Lower leg skin (tissue), 4 donors: ENCODE measurements at regions not wholly inside any gene's neighbourhood (a gene's known extent, or its start where the extent isn't known, plus 50 kb on each side); places are given as distances from the start of the nearest gene placed in this dataset.

Experiments
- DNase-seq, 2 donors: peaks; one replicate each; pipeline ENCODE4 v3.0.0-alpha.2; 2019; ENCODE audit warnings: low spot score in 2 of 2
- H3K4me3 ChIP-seq: fragments of 200-600 bp; sonication (generic); 2 replicates; pipeline ENCODE4 v1.5.1; 2017; ENCODE audit warnings: mild to moderate bottlenecking, low read depth; ENCODE audit not compliant: poor library complexity, severe bottlenecking
- CTCF ChIP-seq, 3 donors: fragments of 450-650 bp; IDR thresholded peaks; one replicate each; pipeline ENCODE4 v1.5.1; 2016; ENCODE audit warnings: antibody characterized with exemption in 3 of 3, mild to moderate bottlenecking in 3 of 3, moderate library complexity in 2 of 3
- POLR2A ChIP-seq, 2 donors: fragments of 450-650 bp; IDR thresholded peaks; one replicate each; pipeline ENCODE4 v1.6.1; 2016 to 2017; ENCODE audit warnings: antibody characterized with exemption in 2 of 2, mild to moderate bottlenecking in 1 of 2, moderate library complexity in 1 of 2
- WGBS, 2 donors: methylation state at CpG; one replicate each; pipeline ENCODE4 v1.1.5; 2018; 5-methylcytosine and 5-hydroxymethylcytosine counted together
- intact Hi-C: fragments of 100-400 bp; cut with DNase I; formaldehyde crosslinking; loops from one replicate; pipeline ENCODE4 v1.15.0; 2023; ENCODE audit warnings: low total_unique reads

- H3K4me3 ChIP-seq, result no peak overlapping the region
- intact Hi-C loops, result no loop called here
- no peak for TF ChIP-seq POLR2A (IDR thresholded peaks at IDR 0.05)
- no peak for TF ChIP-seq CTCF (IDR thresholded peaks at IDR 0.05)
- DNase-seq, result no peak
These were observed 1056.5 kb upstream of the CDH8 start for GRCh38 chr16:63092736-63093135.

GRCh38 chr16:63082101-63082500 lies 1045.9 kb upstream of the CDH8 start:
- WGBS, 2 donors, result 76 to 86% methylated on average over 2 of the region's 2 CpGs
- TF ChIP-seq CTCF (IDR thresholded peaks at IDR 0.05) (no peak), POLR2A (IDR thresholded peaks at IDR 0.05) (no peak)
- intact Hi-C loops, result no loop called here
- no peak for DNase-seq
- no peak overlapping the region for H3K4me3 ChIP-seq

GRCh38 chr16:63080746-63081145 lies 1044.5 kb upstream of the CDH8 start:
- TF ChIP-seq POLR2A (IDR thresholded peaks at IDR 0.05), result no peak
- TF ChIP-seq CTCF (IDR thresholded peaks at IDR 0.05), result no peak
- H3K4me3 ChIP-seq, result no peak overlapping the region
- WGBS, 2 donors, result 50 to 59% methylated on average over 1 of the region's 1 CpG
- intact Hi-C loops, result no loop called here
- no peak for DNase-seq

- intact Hi-C loops, result no loop called here
- no peak for TF ChIP-seq CTCF (IDR thresholded peaks at IDR 0.05)
- TF ChIP-seq POLR2A (IDR thresholded peaks at IDR 0.05), result no peak
These were observed 1032.8 kb upstream of the CDH8 start for GRCh38 chr16:63069047-63069446.

GRCh38 chr16:63067141-63067540 lies 1030.9 kb upstream of the CDH8 start:
- no peak for DNase-seq
- TF ChIP-seq CTCF (IDR thresholded peaks at IDR 0.05) (no peak), POLR2A (IDR thresholded peaks at IDR 0.05) (no peak)
- H3K4me3 ChIP-seq, result no peak overlapping the region
- intact Hi-C loops, result no loop called here

More at GRCh38 chr16:63069047-63069446, 1032.8 kb upstream of the CDH8 start:
- 62 to 66% methylated on average over 4 of the region's 4 CpGs for WGBS, 2 donors
- no peak overlapping the region for H3K4me3 ChIP-seq
- no peak for DNase-seq

- no peak overlapping the region for H3K4me3 ChIP-seq
- no peak for DNase-seq
- 70% methylated on average over 3 of the region's 3 CpGs for WGBS, 2 donors
- intact Hi-C loops, result no loop called here
- TF ChIP-seq CTCF (IDR thresholded peaks at IDR 0.05) (no peak), POLR2A (IDR thresholded peaks at IDR 0.05) (no peak)
These were observed 1030.3 kb upstream of the CDH8 start for GRCh38 chr16:63066552-63066951.
